Mammary epithelial cell (primary cell): ENCODE measurements at regions not wholly inside any gene's neighbourhood (a gene's known extent, or its start where the extent isn't known, plus 50 kb on each side); places are given as distances from the start of the nearest gene placed in this dataset.

Source experiments
- CTCF ChIP-seq, 2 donors: IDR thresholded peaks in 1 of 2; conservative IDR thresholded peaks in 1 of 2; 2 replicates each; pipeline ENCODE4 v1.5.1; 2011 to 2012; ENCODE audit warnings: inconsistent platforms in 2 of 2, low read length in 2 of 2, mild to moderate bottlenecking in 2 of 2, control low read depth in 1 of 2, low read depth in 1 of 2; ENCODE audit not compliant: insufficient read depth in 1 of 2; ENCODE audit errors: extremely low read depth in 1 of 2
- EZH2 ChIP-seq: IDR thresholded peaks from 2 replicates; pipeline ENCODE4 v1.6.1; 2012; ENCODE audit warnings: low read length, inconsistent platforms, borderline replicate concordance

GRCh38 chr7:47078241-47078640, 503.7 kb downstream of the TNS3 start:
- TF ChIP-seq CTCF (conservative IDR thresholded peaks at IDR 0.05 in 1 of 2, IDR thresholded peaks at IDR 0.05 in 1 of 2; ENCODE audit: extremely low read depth in 1 of 2, insufficient read depth in 1 of 2, low read depth in 1 of 2, low read length in 2 of 2) (no peak), EZH2 (no peak)
